Large intestine (tissue), 3 donors: ENCODE measurements at regions not wholly inside any gene's neighbourhood (a gene's known extent, or its start where the extent isn't known, plus 50 kb on each side); places are given as distances from the start of the nearest gene placed in this dataset.

ENCODE experiments used
- DNase-seq, 2 donors: peaks; one replicate each; pipeline versions ENCODE4 v3.0.0 to v3.0.0-alpha.2; 2013
- H3K27ac ChIP-seq: one replicate; pipeline ENCODE4 v1.5.1; 2013; ENCODE audit warnings: low read length
- H3K27me3 ChIP-seq: 2 replicates; pipeline ENCODE4 v1.6.1; 2013; ENCODE audit warnings: low read length; ENCODE audit not compliant: control insufficient read depth, insufficient read depth
- H3K36me3 ChIP-seq: 2 replicates; pipeline ENCODE4 v1.6.1; 2013; ENCODE audit warnings: low read length; ENCODE audit not compliant: control insufficient read depth, insufficient read depth
- H3K4me1 ChIP-seq: one replicate; pipeline ENCODE4 v1.6.1; 2013; ENCODE audit warnings: low read length; ENCODE audit not compliant: control insufficient read depth, insufficient read depth
- H3K4me3 ChIP-seq: one replicate; pipeline ENCODE4 v1.5.1; 2013; ENCODE audit warnings: low read length
- H3K9me3 ChIP-seq: one replicate; pipeline ENCODE4 v1.6.1; 2013; ENCODE audit warnings: mild to moderate bottlenecking, low read depth, low read length, moderate library complexity; ENCODE audit not compliant: control insufficient read depth
- WGBS: methylation state at CpG from one replicate; pipeline ENCODE4 v1.1.5; 2013; ENCODE audit warnings: low lambda C conversion rate; ENCODE audit not compliant: insufficient coverage; 5-methylcytosine and 5-hydroxymethylcytosine counted together

GRCh38 chr2:198815626-198816025 lies 642.1 kb downstream of the SATB2 start:
- no peaks in the 10 kb centered on the region for H3K9me3 ChIP-seq
- no peaks in the 10 kb centered on the region for H3K36me3 ChIP-seq
- no peak overlapping the region for H3K27ac ChIP-seq
- no peaks in the 10 kb centered on the region for H3K4me1 ChIP-seq
- 86% methylated on average over 3 of the region's 4 CpGs for WGBS
- H3K27me3 ChIP-seq: no peaks in the 10 kb centered on the region
- DNase-seq: no peak
- no peak overlapping the region for H3K4me3 ChIP-seq

GRCh38 chr2:198811198-198811597 lies 646.5 kb downstream of the SATB2 start:
- Histone ChIP-seq H3K27me3 (no peaks in the 10 kb centered on the region), H3K4me1 (no peaks in the 10 kb centered on the region), H3K36me3 (no peaks in the 10 kb centered on the region), H3K9me3 (no peaks in the 10 kb centered on the region), H3K4me3 (no peak overlapping the region), H3K27ac (no peak overlapping the region)
- 94% methylated on average over 2 of the region's 3 CpGs for WGBS
- no peak for DNase-seq

- Histone ChIP-seq H3K27ac (no peak overlapping the region), H3K27me3 (no peaks in the 10 kb centered on the region), H3K4me1 (no peaks in the 10 kb centered on the region), H3K9me3 (no peaks in the 10 kb centered on the region), H3K36me3 (no peaks in the 10 kb centered on the region), H3K4me3 (no peak overlapping the region)
- WGBS: 83% methylated on average over 3 of the region's 3 CpGs
- DNase-seq: no peak
Measured at GRCh38 chr2:198809976-198810375, 647.8 kb downstream of the SATB2 start.

- Histone ChIP-seq H3K4me1 (no peaks in the 10 kb centered on the region), H3K27ac (no peak overlapping the region), H3K9me3 (no peaks in the 10 kb centered on the region), H3K4me3 (no peak overlapping the region), H3K27me3 (no peaks in the 10 kb centered on the region), H3K36me3 (no peaks in the 10 kb centered on the region)
- DNase-seq: no peak
- 90% methylated on average over 2 of the region's 2 CpGs for WGBS
Measured at GRCh38 chr2:198807131-198807530, 650.6 kb downstream of the SATB2 start.

GRCh38 chr2:198795419-198795818 lies 662.3 kb downstream of the SATB2 start:
- Histone ChIP-seq H3K4me3 (no peak overlapping the region), H3K36me3 (no peaks in the 10 kb centered on the region), H3K4me1 (no peaks in the 10 kb centered on the region), H3K27me3 (no peaks in the 10 kb centered on the region), H3K27ac (no peak overlapping the region), H3K9me3 (no peaks in the 10 kb centered on the region)
- no peak for DNase-seq
- 80% methylated on average over 1 of the region's 2 CpGs for WGBS

GRCh38 chr2:198791623-198792022 lies 666.1 kb downstream of the SATB2 start:
- no peak for DNase-seq
- Histone ChIP-seq H3K4me1 (no peaks in the 10 kb centered on the region), H3K27me3 (no peaks in the 10 kb centered on the region), H3K9me3 (no peaks in the 10 kb centered on the region), H3K36me3 (no peaks in the 10 kb centered on the region), H3K27ac (no peak overlapping the region), H3K4me3 (no peak overlapping the region)
- WGBS: 0% methylated on average over 1 of the region's 1 CpG

GRCh38 chr2:198788676-198789075 lies 669.1 kb downstream of the SATB2 start:
- no peaks in the 10 kb centered on the region for H3K4me1 ChIP-seq
- no peaks in the 10 kb centered on the region for H3K36me3 ChIP-seq
- H3K27ac ChIP-seq: no peak overlapping the region
- no peak overlapping the region for H3K4me3 ChIP-seq
- H3K9me3 ChIP-seq: no peaks in the 10 kb centered on the region
- WGBS: no CpG with 5 or more reads among the region's 2 CpGs
- DNase-seq: no peak
- no peaks in the 10 kb centered on the region for H3K27me3 ChIP-seq

- no peak for DNase-seq
- no peaks in the 10 kb centered on the region for H3K27me3 ChIP-seq
Measured at GRCh38 chr2:198782734-198783133, 675.0 kb downstream of the SATB2 start.

GRCh38 chr2:198776616-198777406 lies 680.9 kb downstream of the SATB2 start:
- Histone ChIP-seq H3K36me3 (no peaks in the 10 kb centered on the region), H3K9me3 (no peaks in the 10 kb centered on the region), H3K27ac (no peak overlapping the region), H3K4me3 (no peak overlapping the region), H3K4me1 (no peaks in the 10 kb centered on the region), H3K27me3 (no peaks in the 10 kb centered on the region)
- DNase-seq: no peak
- 81% methylated on average over 5 of the region's 6 CpGs for WGBS

More at GRCh38 chr2:198782734-198783133, 675.0 kb downstream of the SATB2 start:
- Histone ChIP-seq H3K4me1 (no peaks in the 10 kb centered on the region), H3K27ac (no peak overlapping the region), H3K9me3 (no peaks in the 10 kb centered on the region), H3K4me3 (no peak overlapping the region), H3K36me3 (no peaks in the 10 kb centered on the region)
- 100% methylated on average over 1 of the region's 3 CpGs for WGBS

- Histone ChIP-seq H3K27me3 (no peaks in the 10 kb centered on the region), H3K27ac (no peak overlapping the region), H3K36me3 (no peaks in the 10 kb centered on the region), H3K4me3 (no peak overlapping the region), H3K4me1 (no peaks in the 10 kb centered on the region), H3K9me3 (no peaks in the 10 kb centered on the region)
- WGBS: 80% methylated on average over 1 of the region's 5 CpGs
- DNase-seq: no peak
Measured at GRCh38 chr2:198775737-198776136, 682.0 kb downstream of the SATB2 start.

- Histone ChIP-seq H3K27me3 (no peaks in the 10 kb centered on the region), H3K9me3 (no peaks in the 10 kb centered on the region), H3K27ac (no peak overlapping the region), H3K4me3 (no peak overlapping the region), H3K4me1 (no peaks in the 10 kb centered on the region), H3K36me3 (no peaks in the 10 kb centered on the region)
- no peak for DNase-seq
- WGBS: no CpG with 5 or more reads among the region's 2 CpGs
Measured at GRCh38 chr2:198774576-198774975, 683.2 kb downstream of the SATB2 start.
